WTC11 (cell line): ENCODE measurements at regions not wholly inside any gene's neighbourhood (a gene's known extent, or its start where the extent isn't known, plus 50 kb on each side); places are given as distances from the start of the nearest gene placed in this dataset.

Experiments
- ATAC-seq: fragments of 200-7000 bp; cut with Tn5 transposase; 2 replicates; pipeline ENCODE4 v1.10.0; 2021; ENCODE audit warnings: mild to moderate bottlenecking, moderate library complexity
- CTCF ChIA-PET: fragments of 300-600 bp; sonication (Branson Sonifier 250); formaldehyde crosslinking; loops from one replicate; lab custom pipeline; 2021; ENCODE audit warnings: antibody characterized with exemption; lab: Charles Lee
- POLR2A ChIA-PET: fragments of 350-600 bp; sonication (Branson Sonifier 250); formaldehyde crosslinking; loops from one replicate; lab custom pipeline; 2021; ENCODE audit warnings: antibody characterized with exemption; lab: Charles Lee
- DNase-seq: peaks from one replicate; pipeline ENCODE4 v3.0.0; 2021; ENCODE audit warnings: low spot score
- H3K27ac Mint-ChIP-seq: 2 replicates; pipeline ENCODE4 v1.8.0; 2021; ENCODE audit warnings: mixed read lengths
- H3K27me3 Mint-ChIP-seq: 2 replicates; pipeline ENCODE4 v1.8.0; 2021; ENCODE audit warnings: low read depth, mild to moderate bottlenecking, moderate library complexity, mixed read lengths
- H3K36me3 Mint-ChIP-seq: 2 replicates; pipeline ENCODE4 v1.8.0; 2021; ENCODE audit warnings: mixed read lengths
- H3K4me1 Mint-ChIP-seq: 2 replicates; pipeline ENCODE4 v1.8.0; 2022; ENCODE audit warnings: mixed read lengths
- H3K4me3 Mint-ChIP-seq: 2 replicates; pipeline ENCODE4 v1.8.0; 2021; ENCODE audit warnings: mild to moderate bottlenecking, moderate library complexity, mixed read lengths
- H3K9me3 Mint-ChIP-seq: 2 replicates; pipeline ENCODE4 v1.8.0; 2021; ENCODE audit warnings: mixed read lengths
- ARID4B ChIP-seq: sonication (generic); formaldehyde crosslinking; IDR thresholded peaks from 2 replicates; pipeline ENCODE4 v1.8.0; 2023; ENCODE audit warnings: missing genetic modification reagents, mild to moderate bottlenecking, borderline replicate concordance
- CBFB ChIP-seq: sonication (generic); formaldehyde crosslinking; IDR thresholded peaks from 2 replicates; pipeline ENCODE4 v1.8.1; 2022; ENCODE audit warnings: mild to moderate bottlenecking, low read depth, missing genetic modification reagents
- ETV6 ChIP-seq: sonication (generic); formaldehyde crosslinking; IDR thresholded peaks from 2 replicates; pipeline ENCODE4 v1.8.1; 2022; ENCODE audit warnings: mild to moderate bottlenecking, missing genetic modification reagents
- GABPB1 ChIP-seq: sonication (generic); formaldehyde crosslinking; IDR thresholded peaks from 2 replicates; pipeline ENCODE4 v1.8.1; 2023; ENCODE audit warnings: mild to moderate bottlenecking, missing genetic modification reagents
- IRF2 ChIP-seq: sonication (generic); formaldehyde crosslinking; IDR thresholded peaks from 2 replicates; pipeline ENCODE4 v1.8.0; 2022; ENCODE audit warnings: low read depth, missing genetic modification reagents, borderline replicate concordance
- KAT7 ChIP-seq: sonication (generic); formaldehyde crosslinking; IDR thresholded peaks from 2 replicates; pipeline ENCODE4 v1.8.1; 2023; ENCODE audit warnings: missing genetic modification reagents, mild to moderate bottlenecking, borderline replicate concordance
- NFE2L1 ChIP-seq: sonication (generic); formaldehyde crosslinking; IDR thresholded peaks from 2 replicates; pipeline ENCODE4 v1.8.1; 2023; ENCODE audit warnings: missing genetic modification reagents
- NFYB ChIP-seq: sonication (generic); formaldehyde crosslinking; conservative IDR thresholded peaks from 2 replicates; pipeline ENCODE4 v1.8.0; 2022; ENCODE audit warnings: low read depth, missing genetic modification reagents
- NR1H2 ChIP-seq: sonication (generic); formaldehyde crosslinking; IDR thresholded peaks from 2 replicates; pipeline ENCODE4 v1.9.0; 2021; ENCODE audit warnings: mild to moderate bottlenecking, moderate library complexity, missing genetic modification reagents
- OVOL2 ChIP-seq: fragments of 250-450 bp; sonication (Bioruptor Pico); IDR thresholded peaks from 2 replicates; pipeline ENCODE4 v1.9.0; 2021; ENCODE audit warnings: mild to moderate bottlenecking, borderline replicate concordance
- SMAD4 ChIP-seq: sonication (generic); formaldehyde crosslinking; IDR thresholded peaks from 2 replicates; pipeline ENCODE4 v1.8.0; 2022; ENCODE audit warnings: mild to moderate bottlenecking, missing genetic modification reagents
- TEAD1 ChIP-seq: sonication (generic); formaldehyde crosslinking; IDR thresholded peaks from 2 replicates; pipeline ENCODE4 v1.8.0; 2022; ENCODE audit warnings: mild to moderate bottlenecking, missing genetic modification reagents
- USF2 ChIP-seq: sonication (generic); formaldehyde crosslinking; IDR thresholded peaks from 2 replicates; pipeline ENCODE4 v1.8.1; 2023; ENCODE audit warnings: mild to moderate bottlenecking, missing genetic modification reagents, moderate library complexity
- ZNF532 ChIP-seq: fragments of 250-450 bp; sonication (Bioruptor Pico); IDR thresholded peaks from 2 replicates; pipeline ENCODE4 v1.9.0; 2021; ENCODE audit warnings: mild to moderate bottlenecking, borderline replicate concordance
- TF ChIP-seq, protein P1 (sequence below): sonication (generic); formaldehyde crosslinking; IDR thresholded peaks from 2 replicates; pipeline ENCODE4 v1.8.0; 2022; ENCODE audit warnings: mild to moderate bottlenecking, missing genetic modification reagents
- TF ChIP-seq, protein P2 (sequence below): fragments of 250-450 bp; sonication (Bioruptor Pico); IDR thresholded peaks from 2 replicates; pipeline ENCODE4 v1.8.0; 2021; ENCODE audit warnings: mild to moderate bottlenecking
- TF ChIP-seq, protein P3 (sequence below): fragments of 250-450 bp; sonication (Bioruptor Pico); conservative IDR thresholded peaks from 2 replicates; pipeline ENCODE4 v1.9.0; 2021; ENCODE audit warnings: mild to moderate bottlenecking

DNA sequence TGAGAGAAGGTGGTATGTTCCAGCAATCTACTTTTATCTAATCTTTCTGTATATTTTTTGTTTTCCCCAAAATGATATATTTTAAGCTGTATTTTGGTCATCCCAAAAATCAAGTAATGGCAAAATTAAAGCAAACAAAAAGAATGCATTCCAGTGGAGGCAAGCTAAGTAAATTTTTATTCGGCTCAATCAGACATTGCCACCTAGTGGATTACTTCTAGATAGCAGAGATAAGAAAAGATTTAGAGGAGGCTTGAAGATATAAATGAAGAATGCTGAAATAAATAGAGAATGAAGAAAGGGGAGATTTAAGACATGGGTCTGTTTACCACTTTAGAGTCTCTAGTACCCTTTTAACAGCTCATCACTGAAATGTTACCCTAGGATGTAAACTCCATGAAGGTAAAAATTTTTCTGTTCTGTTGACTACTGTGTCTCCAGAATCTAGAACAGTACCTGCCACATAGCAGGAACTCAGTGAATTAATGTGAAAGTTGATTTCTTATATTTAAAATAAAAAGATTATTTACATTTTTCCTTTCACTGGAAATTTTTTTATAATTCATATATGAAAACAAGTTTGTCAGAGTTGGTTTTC is 110.9 kb upstream of the ANK2 start:
- ATAC-seq, result peak; percentile 57; the same call in 1 of the 2 replicates
- ChIA-PET CTCF (interaction anchor here (0.6 to 4.5 kb wide), 31 partner anchors 10 to 415 kb away, joined by 3 to 59 read pairs (median 3); no protein-coding TSS in a partner anchor), POLR2A (interaction anchor here (1.2 kb wide), 1 partner anchor 85 kb away, joined by 3 read pairs; no protein-coding TSS in a partner anchor)
- TF ChIP-seq KAT7 (CRISPR knock-in tag) (no peak), GABPB1 (CRISPR knock-in tag) (no peak), SMAD4 (CRISPR knock-in tag) (no peak), NFYB (CRISPR knock-in tag) (no peak), IRF2 (CRISPR knock-in tag) (no peak), ETV6 (no peak), TEAD1 (no peak), NFE2L1 (no peak), CBFB (CRISPR knock-in tag) (no peak), USF2 (CRISPR knock-in tag) (no peak), NR1H2 (no peak)
- TF ChIP-seq, protein P1, sequence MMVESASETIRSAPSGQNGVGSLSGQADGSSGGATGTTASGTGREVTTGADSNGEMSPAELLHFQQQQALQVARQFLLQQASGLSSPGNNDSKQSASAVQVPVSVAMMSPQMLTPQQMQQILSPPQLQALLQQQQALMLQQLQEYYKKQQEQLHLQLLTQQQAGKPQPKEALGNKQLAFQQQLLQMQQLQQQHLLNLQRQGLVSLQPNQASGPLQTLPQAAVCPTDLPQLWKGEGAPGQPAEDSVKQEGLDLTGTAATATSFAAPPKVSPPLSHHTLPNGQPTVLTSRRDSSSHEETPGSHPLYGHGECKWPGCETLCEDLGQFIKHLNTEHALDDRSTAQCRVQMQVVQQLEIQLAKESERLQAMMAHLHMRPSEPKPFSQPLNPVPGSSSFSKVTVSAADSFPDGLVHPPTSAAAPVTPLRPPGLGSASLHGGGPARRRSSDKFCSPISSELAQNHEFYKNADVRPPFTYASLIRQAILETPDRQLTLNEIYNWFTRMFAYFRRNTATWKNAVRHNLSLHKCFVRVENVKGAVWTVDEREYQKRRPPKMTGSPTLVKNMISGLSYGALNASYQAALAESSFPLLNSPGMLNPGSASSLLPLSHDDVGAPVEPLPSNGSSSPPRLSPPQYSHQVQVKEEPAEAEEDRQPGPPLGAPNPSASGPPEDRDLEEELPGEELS (CRISPR knock-in tag), result no peak
- TF ChIP-seq, protein P2, sequence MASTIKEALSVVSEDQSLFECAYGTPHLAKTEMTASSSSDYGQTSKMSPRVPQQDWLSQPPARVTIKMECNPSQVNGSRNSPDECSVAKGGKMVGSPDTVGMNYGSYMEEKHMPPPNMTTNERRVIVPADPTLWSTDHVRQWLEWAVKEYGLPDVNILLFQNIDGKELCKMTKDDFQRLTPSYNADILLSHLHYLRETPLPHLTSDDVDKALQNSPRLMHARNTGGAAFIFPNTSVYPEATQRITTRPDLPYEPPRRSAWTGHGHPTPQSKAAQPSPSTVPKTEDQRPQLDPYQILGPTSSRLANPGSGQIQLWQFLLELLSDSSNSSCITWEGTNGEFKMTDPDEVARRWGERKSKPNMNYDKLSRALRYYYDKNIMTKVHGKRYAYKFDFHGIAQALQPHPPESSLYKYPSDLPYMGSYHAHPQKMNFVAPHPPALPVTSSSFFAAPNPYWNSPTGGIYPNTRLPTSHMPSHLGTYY (CRISPR knock-in tag), result no peak
- TF ChIP-seq, protein P3, sequence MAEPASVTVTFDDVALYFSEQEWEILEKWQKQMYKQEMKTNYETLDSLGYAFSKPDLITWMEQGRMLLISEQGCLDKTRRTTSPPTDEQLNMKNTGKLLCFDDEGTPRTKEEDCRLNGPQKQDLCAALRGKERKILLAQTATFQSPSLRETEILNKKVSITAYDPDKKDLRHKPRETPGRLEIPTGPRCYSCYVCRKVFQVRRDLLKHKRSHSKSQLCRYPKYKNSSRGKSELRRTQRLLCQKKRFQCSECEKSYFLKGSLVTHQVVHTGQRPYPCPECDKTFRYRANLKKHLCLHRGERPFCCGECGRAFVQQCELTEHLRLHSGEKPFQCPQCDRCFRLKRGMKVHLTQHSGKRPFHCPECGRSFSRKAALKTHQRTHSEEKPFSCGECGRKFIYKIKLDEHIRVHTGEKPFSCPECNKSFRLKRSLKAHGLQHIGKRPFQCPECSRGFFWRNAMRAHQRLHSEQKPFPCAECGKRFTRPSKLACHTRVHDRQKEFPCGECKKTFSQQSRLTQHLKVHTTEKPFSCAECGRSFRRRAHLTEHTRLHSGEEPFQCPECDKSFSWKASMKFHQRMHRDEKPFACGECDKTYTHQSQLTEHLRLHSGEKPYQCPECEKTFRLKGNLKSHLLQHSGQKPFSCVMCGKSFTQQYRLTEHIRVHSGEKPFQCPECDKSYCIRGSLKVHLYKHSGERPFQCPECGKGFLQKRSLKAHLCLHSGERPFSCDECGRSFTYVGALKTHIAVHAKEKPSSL (CRISPR knock-in tag), result no peak
- Mint-ChIP-seq H3K27me3 (no peaks in the 10 kb centered on the region), H3K27ac (no peak overlapping the region), H3K4me3 (no peak overlapping the region), H3K4me1 (peaks cover 16% of the 10 kb centered on the region), H3K36me3 (peaks cover 6% of the 10 kb centered on the region), H3K9me3 (no peaks in the 10 kb centered on the region)
- DNase-seq, result no peak

GRCh38 chr4:112939901-112940300 is 109.6 kb upstream of the ANK2 start:
- POLR2A ChIA-PET, result no interaction called here
- Mint-ChIP-seq H3K4me3 (no peak overlapping the region), H3K36me3 (peaks cover 11% of the 10 kb centered on the region; the same call in 1 of the 2 replicates), H3K27me3 (no peaks in the 10 kb centered on the region), H3K9me3 (peaks cover 7% of the 10 kb centered on the region), H3K27ac (no peak overlapping the region), H3K4me1 (peaks cover 2% of the 10 kb centered on the region)
- DNase-seq (no peak), ATAC-seq (no peak)
- CTCF ChIA-PET, result interaction anchor here (1.1 to 2.7 kb wide), 4 partner anchors 12 to 174 kb away, joined by 3 to 10 read pairs (median 7); no protein-coding TSS in a partner anchor
- TF ChIP-seq ARID4B (no peak), OVOL2 (no peak), ZNF532 (CRISPR knock-in tag) (no peak)
